Endodermal cell (in vitro differentiated cells): ENCODE measurements at regions not wholly inside any gene's neighbourhood (a gene's known extent, or its start where the extent isn't known, plus 50 kb on each side); places are given as distances from the start of the nearest gene placed in this dataset.

ENCODE experiments used
- DNase-seq: peaks from one replicate; pipeline ENCODE4 v3.0.0-alpha.2; 2017
- H3K27ac ChIP-seq: 2 replicates; pipeline ENCODE4 v1.5.1; 2013; ENCODE audit warnings: mild to moderate bottlenecking, low read depth, low read length, moderate library complexity
- H3K27me3 ChIP-seq: 2 replicates; pipeline ENCODE4 v1.6.1; 2013; ENCODE audit warnings: mild to moderate bottlenecking, low read length, moderate library complexity; ENCODE audit not compliant: insufficient read depth, control insufficient read depth, poor library complexity, severe bottlenecking
- H3K36me3 ChIP-seq: 2 replicates; pipeline ENCODE4 v1.7.0; 2013; ENCODE audit warnings: mild to moderate bottlenecking, low read length, moderate library complexity; ENCODE audit not compliant: control insufficient read depth, insufficient read depth
- H3K4me1 ChIP-seq: one replicate; pipeline ENCODE4 v1.7.0; 2013; ENCODE audit warnings: low read length; ENCODE audit not compliant: control insufficient read depth, insufficient read depth
- H3K4me3 ChIP-seq: 2 replicates; pipeline ENCODE4 v1.5.1; 2013; ENCODE audit warnings: mild to moderate bottlenecking, low read length, moderate library complexity
- H3K9ac ChIP-seq: 2 replicates; pipeline ENCODE4 v1.6.1; 2013; ENCODE audit warnings: mild to moderate bottlenecking, low read length, moderate library complexity; ENCODE audit not compliant: poor library complexity, severe bottlenecking; ENCODE audit errors: extremely low read depth
- H3K9me3 ChIP-seq: 2 replicates; pipeline ENCODE4 v1.6.1; 2013; ENCODE audit warnings: mild to moderate bottlenecking, low read length, moderate library complexity; ENCODE audit not compliant: control insufficient read depth
- H3K27ac Mint-ChIP-seq: 2 replicates; pipeline ENCODE4 v1.8.0; 2020; ENCODE audit warnings: mixed read lengths
- H3K27me3 Mint-ChIP-seq: 2 replicates; pipeline ENCODE4 v1.8.0; 2021; ENCODE audit warnings: mild to moderate bottlenecking, mixed read lengths; ENCODE audit not compliant: insufficient read depth
- H3K36me3 Mint-ChIP-seq: 2 replicates; pipeline ENCODE4 v1.8.0; 2020; ENCODE audit warnings: low read depth, mixed read lengths
- H3K4me1 Mint-ChIP-seq: 2 replicates; pipeline ENCODE4 v1.8.0; 2020; ENCODE audit warnings: mixed read lengths
- H3K4me3 Mint-ChIP-seq: 2 replicates; pipeline ENCODE4 v1.8.0; 2020; ENCODE audit warnings: mild to moderate bottlenecking, moderate library complexity, mixed read lengths
- H3K9me3 Mint-ChIP-seq: 2 replicates; pipeline ENCODE4 v1.8.0; 2020; ENCODE audit warnings: mild to moderate bottlenecking, mixed read lengths
- WGBS, 2 experiments: methylation state at CpG; one replicate each; pipeline versions ENCODE4 v1.1.5 to v1.1.7; 2013; ENCODE audit warnings: missing lambda C conversion rate in 2 of 2, mixed read lengths in 1 of 2; ENCODE audit not compliant: insufficient coverage in 1 of 2, insufficient read length in 1 of 2; 5-methylcytosine and 5-hydroxymethylcytosine counted together
- TF ChIP-seq, protein P1 (sequence below): fragments of 200-600 bp; sonication (generic); conservative IDR thresholded peaks from 2 replicates; pipeline ENCODE4 v1.5.0; 2021; ENCODE audit warnings: antibody characterized with exemption, mild to moderate bottlenecking

DNA sequence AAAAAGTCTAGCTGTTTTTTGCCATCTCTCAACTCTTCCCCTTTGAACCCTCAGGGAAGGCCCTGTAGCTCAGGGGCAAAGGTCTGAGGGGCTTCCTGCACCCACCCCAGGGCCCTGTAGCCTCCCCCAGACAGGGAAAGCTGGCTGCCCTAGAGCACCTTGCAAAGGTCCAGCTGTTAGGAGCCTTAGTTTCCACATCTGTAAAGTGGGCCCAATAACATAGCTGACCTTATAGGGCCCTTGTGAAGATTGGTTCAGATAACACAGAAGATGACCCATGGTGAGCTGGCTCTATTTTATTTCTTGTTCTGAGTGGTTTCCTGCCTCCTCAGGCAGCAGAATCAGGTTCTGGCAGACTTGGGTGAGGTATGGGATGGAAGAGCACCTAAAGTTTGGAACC, 55.2 kb upstream of the SMAD6 start:
- Histone ChIP-seq H3K27ac (no peak overlapping the region), H3K9me3 (no peaks in the 10 kb centered on the region), H3K4me1 (peaks cover under 1% of the 10 kb centered on the region), H3K4me3 (no peak overlapping the region), H3K9ac (no peak overlapping the region), H3K27me3 (no peaks in the 10 kb centered on the region), H3K36me3 (no peaks in the 10 kb centered on the region)
- H3K4me1 Mint-ChIP-seq, result peaks cover 17% of the 10 kb centered on the region
- DNase-seq, result no peak
- H3K36me3 Mint-ChIP-seq, result no peaks in the 10 kb centered on the region
- TF ChIP-seq, protein P1, sequence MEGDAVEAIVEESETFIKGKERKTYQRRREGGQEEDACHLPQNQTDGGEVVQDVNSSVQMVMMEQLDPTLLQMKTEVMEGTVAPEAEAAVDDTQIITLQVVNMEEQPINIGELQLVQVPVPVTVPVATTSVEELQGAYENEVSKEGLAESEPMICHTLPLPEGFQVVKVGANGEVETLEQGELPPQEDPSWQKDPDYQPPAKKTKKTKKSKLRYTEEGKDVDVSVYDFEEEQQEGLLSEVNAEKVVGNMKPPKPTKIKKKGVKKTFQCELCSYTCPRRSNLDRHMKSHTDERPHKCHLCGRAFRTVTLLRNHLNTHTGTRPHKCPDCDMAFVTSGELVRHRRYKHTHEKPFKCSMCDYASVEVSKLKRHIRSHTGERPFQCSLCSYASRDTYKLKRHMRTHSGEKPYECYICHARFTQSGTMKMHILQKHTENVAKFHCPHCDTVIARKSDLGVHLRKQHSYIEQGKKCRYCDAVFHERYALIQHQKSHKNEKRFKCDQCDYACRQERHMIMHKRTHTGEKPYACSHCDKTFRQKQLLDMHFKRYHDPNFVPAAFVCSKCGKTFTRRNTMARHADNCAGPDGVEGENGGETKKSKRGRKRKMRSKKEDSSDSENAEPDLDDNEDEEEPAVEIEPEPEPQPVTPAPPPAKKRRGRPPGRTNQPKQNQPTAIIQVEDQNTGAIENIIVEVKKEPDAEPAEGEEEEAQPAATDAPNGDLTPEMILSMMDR, result no peak
- H3K9me3 Mint-ChIP-seq, result no peaks in the 10 kb centered on the region
- H3K27ac Mint-ChIP-seq, result no peak overlapping the region
- H3K4me3 Mint-ChIP-seq, result no peak overlapping the region
- no peaks in the 10 kb centered on the region for H3K27me3 Mint-ChIP-seq

- Mint-ChIP-seq H3K27me3 (no peaks in the 10 kb centered on the region), H3K4me1 (peaks cover 23% of the 10 kb centered on the region), H3K9me3 (no peaks in the 10 kb centered on the region), H3K4me3 (no peak overlapping the region), H3K36me3 (no peaks in the 10 kb centered on the region), H3K27ac (no peak overlapping the region)
- Histone ChIP-seq H3K27me3 (no peaks in the 10 kb centered on the region), H3K36me3 (no peaks in the 10 kb centered on the region), H3K9me3 (no peaks in the 10 kb centered on the region), H3K27ac (no peak overlapping the region), H3K4me3 (no peak overlapping the region), H3K4me1 (peaks cover 6% of the 10 kb centered on the region), H3K9ac (no peak overlapping the region)
- 88 to 95% methylated on average over 6 to 16 of the region's 16 CpGs for WGBS, 2 experiments
- TF ChIP-seq, protein P1, result no peak
- peak; percentile 49 for DNase-seq
Observed at GRCh38 chr15:66647358-66647757, 54.7 kb upstream of the SMAD6 start.

DNA sequence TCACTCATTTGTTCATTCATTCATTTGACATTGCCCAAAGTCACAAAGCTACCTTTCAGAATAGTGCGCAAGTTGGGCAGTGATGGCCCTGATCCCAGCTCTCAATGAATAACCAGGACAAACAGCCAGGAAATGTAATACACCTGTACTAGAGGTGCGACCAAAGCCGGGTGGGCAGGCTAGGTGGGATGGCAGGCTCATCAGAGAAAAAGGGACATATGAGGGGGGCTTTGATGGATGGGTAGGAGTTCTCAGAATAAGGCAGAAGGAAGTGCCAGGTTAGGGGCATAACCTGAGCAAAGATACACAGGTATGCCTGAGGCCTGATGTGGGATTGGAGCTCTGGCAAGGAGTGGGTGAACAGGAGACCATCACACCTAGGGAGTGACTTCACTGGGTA, 53.4 kb upstream of the SMAD6 start:
- no peak overlapping the region for H3K27ac Mint-ChIP-seq
- Histone ChIP-seq H3K9ac (no peak overlapping the region), H3K9me3 (no peaks in the 10 kb centered on the region), H3K27ac (no peak overlapping the region), H3K4me3 (no peak overlapping the region), H3K36me3 (no peaks in the 10 kb centered on the region), H3K4me1 (peaks cover 7% of the 10 kb centered on the region), H3K27me3 (no peaks in the 10 kb centered on the region)
- no peak for DNase-seq
- H3K36me3 Mint-ChIP-seq, result no peaks in the 10 kb centered on the region
- no peaks in the 10 kb centered on the region for H3K9me3 Mint-ChIP-seq
- TF ChIP-seq, protein P1, result no peak
- H3K4me3 Mint-ChIP-seq, result no peak overlapping the region
- peaks cover 33% of the 10 kb centered on the region for H3K4me1 Mint-ChIP-seq
- H3K27me3 Mint-ChIP-seq, result peaks cover 2% of the 10 kb centered on the region
- WGBS, 2 experiments, result 97% methylated on average over 3 of the region's 3 CpGs; no CpG with 5 or more reads in 1 of the 2 experiments
